Neural progenitor cell (in vitro differentiated cells): ENCODE measurements at regions not wholly inside any gene's neighbourhood (a gene's known extent, or its start where the extent isn't known, plus 50 kb on each side); places are given as distances from the start of the nearest gene placed in this dataset.

Experiments
- EZH2 ChIP-seq: fragments of 200-600 bp; sonication (generic); IDR thresholded peaks from 2 replicates; pipeline ENCODE4 v1.6.1; 2017; ENCODE audit warnings: antibody characterized with exemption, mild to moderate bottlenecking, moderate library complexity
- EZH2phosphoT487 ChIP-seq: fragments of 200-600 bp; sonication (generic); IDR thresholded peaks from 2 replicates; pipeline ENCODE4 v1.6.1; 2017; ENCODE audit warnings: antibody characterized with exemption
- TF ChIP-seq, protein P1 (sequence below): fragments of 200-600 bp; sonication (generic); IDR thresholded peaks from 2 replicates; pipeline ENCODE4 v1.5.1; 2017; ENCODE audit warnings: antibody characterized with exemption, mild to moderate bottlenecking

- TF ChIP-seq, protein P1, sequence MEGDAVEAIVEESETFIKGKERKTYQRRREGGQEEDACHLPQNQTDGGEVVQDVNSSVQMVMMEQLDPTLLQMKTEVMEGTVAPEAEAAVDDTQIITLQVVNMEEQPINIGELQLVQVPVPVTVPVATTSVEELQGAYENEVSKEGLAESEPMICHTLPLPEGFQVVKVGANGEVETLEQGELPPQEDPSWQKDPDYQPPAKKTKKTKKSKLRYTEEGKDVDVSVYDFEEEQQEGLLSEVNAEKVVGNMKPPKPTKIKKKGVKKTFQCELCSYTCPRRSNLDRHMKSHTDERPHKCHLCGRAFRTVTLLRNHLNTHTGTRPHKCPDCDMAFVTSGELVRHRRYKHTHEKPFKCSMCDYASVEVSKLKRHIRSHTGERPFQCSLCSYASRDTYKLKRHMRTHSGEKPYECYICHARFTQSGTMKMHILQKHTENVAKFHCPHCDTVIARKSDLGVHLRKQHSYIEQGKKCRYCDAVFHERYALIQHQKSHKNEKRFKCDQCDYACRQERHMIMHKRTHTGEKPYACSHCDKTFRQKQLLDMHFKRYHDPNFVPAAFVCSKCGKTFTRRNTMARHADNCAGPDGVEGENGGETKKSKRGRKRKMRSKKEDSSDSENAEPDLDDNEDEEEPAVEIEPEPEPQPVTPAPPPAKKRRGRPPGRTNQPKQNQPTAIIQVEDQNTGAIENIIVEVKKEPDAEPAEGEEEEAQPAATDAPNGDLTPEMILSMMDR, result no peak
- no peak for TF ChIP-seq EZH2phosphoT487
- TF ChIP-seq EZH2, result no peak
Measured at GRCh38 chrX:22536746-22537304, 264.1 kb downstream of the CBLL2 start.
